ENCODE measurements at regions not wholly inside any gene's neighbourhood (a gene's known extent, or its start where the extent isn't known, plus 50 kb on each side); places are given as distances from the start of the nearest gene placed in this dataset.

GRCh38 chr6:14856177-14856576 lies 389.7 kb upstream of the JARID2 start:
- H3K27me3 ChIP-seq (ENCODE audit: insufficient read depth, low read length): no peaks in the 10 kb centered on the region
- TF ChIP-seq EZH2 (IDR thresholded peaks at IDR 0.05; ENCODE audit: insufficient read depth, low read length) (no peak), CTCF (IDR thresholded peaks at IDR 0.05; ENCODE audit: insufficient read depth, low read depth, low read length) (no peak)
- no peaks in the 10 kb centered on the region for H4K20me1 ChIP-seq (ENCODE audit: insufficient read depth, low read length)
- peaks cover 2% of the 10 kb centered on the region for H3K4me1 Mint-ChIP-seq (ENCODE audit: low read depth, unreplicated experiment)
- H3K79me2 ChIP-seq (ENCODE audit: insufficient read depth, low read length): no peaks in the 10 kb centered on the region
- H3K36me3 Mint-ChIP-seq (ENCODE audit: low read depth, unreplicated experiment): no peaks in the 10 kb centered on the region
- no peak overlapping the region for H2AFZ ChIP-seq (ENCODE audit: low read depth, low read length)
- no peak for FAIRE-seq
- no peaks in the 10 kb centered on the region for H3K9me3 Mint-ChIP-seq (ENCODE audit: unreplicated experiment)
- no peaks in the 10 kb centered on the region for H3K9me3 ChIP-seq (ENCODE audit: insufficient read depth, low read depth, low read length)
- H3K4me1 ChIP-seq (ENCODE audit: insufficient read depth, low read length): no peaks in the 10 kb centered on the region
- H3K27ac Mint-ChIP-seq (ENCODE audit: unreplicated experiment): no peak overlapping the region
- H3K36me3 ChIP-seq (ENCODE audit: insufficient read depth, low read length): no peaks in the 10 kb centered on the region
- H3K27ac ChIP-seq (ENCODE audit: low read depth, low read length): no peak overlapping the region
- H3K4me3 ChIP-seq (ENCODE audit: insufficient read depth, low read depth, low read length): no peak overlapping the region
- no peak overlapping the region for H3K9ac ChIP-seq (ENCODE audit: low read length)
- H3K4me2 ChIP-seq (ENCODE audit: low read length): no peak overlapping the region
- H3K27me3 Mint-ChIP-seq (ENCODE audit: low read depth, unreplicated experiment): peaks cover 3% of the 10 kb centered on the region
- H3K4me3 Mint-ChIP-seq (ENCODE audit: unreplicated experiment): no peak overlapping the region
- DNase-seq (ENCODE audit: low read depth): no peak

- no peak overlapping the region for H3K4me2 ChIP-seq (ENCODE audit: low read length)
- H3K9ac ChIP-seq (ENCODE audit: low read length): no peak overlapping the region
- no peak overlapping the region for H2AFZ ChIP-seq (ENCODE audit: low read depth, low read length)
- no peaks in the 10 kb centered on the region for H3K79me2 ChIP-seq (ENCODE audit: insufficient read depth, low read length)
- FAIRE-seq: no peak
- no peak overlapping the region for H3K4me3 ChIP-seq (ENCODE audit: insufficient read depth, low read depth, low read length)
- Mint-ChIP-seq H3K27ac (ENCODE audit: unreplicated experiment) (no peak overlapping the region), H3K9me3 (ENCODE audit: unreplicated experiment) (no peaks in the 10 kb centered on the region), H3K27me3 (ENCODE audit: low read depth, unreplicated experiment) (peaks cover 3% of the 10 kb centered on the region), H3K4me1 (ENCODE audit: low read depth, unreplicated experiment) (peaks cover 2% of the 10 kb centered on the region), H3K4me3 (ENCODE audit: unreplicated experiment) (no peak overlapping the region), H3K36me3 (ENCODE audit: low read depth, unreplicated experiment) (no peaks in the 10 kb centered on the region)
- no peaks in the 10 kb centered on the region for H3K9me3 ChIP-seq (ENCODE audit: insufficient read depth, low read depth, low read length)
- no peak overlapping the region for H3K27ac ChIP-seq (ENCODE audit: low read depth, low read length)
- no peaks in the 10 kb centered on the region for H3K27me3 ChIP-seq (ENCODE audit: insufficient read depth, low read length)
- H4K20me1 ChIP-seq (ENCODE audit: insufficient read depth, low read length): no peaks in the 10 kb centered on the region
- H3K4me1 ChIP-seq (ENCODE audit: insufficient read depth, low read length): no peaks in the 10 kb centered on the region
- no peak for DNase-seq (ENCODE audit: low read depth)
- TF ChIP-seq CTCF (IDR thresholded peaks at IDR 0.05; ENCODE audit: insufficient read depth, low read depth, low read length): no peak
- no peak for TF ChIP-seq EZH2 (IDR thresholded peaks at IDR 0.05; ENCODE audit: insufficient read depth, low read length)
- H3K36me3 ChIP-seq (ENCODE audit: insufficient read depth, low read length): no peaks in the 10 kb centered on the region
Measured at GRCh38 chr6:14857001-14857400, 388.9 kb upstream of the JARID2 start.

- H3K79me2 ChIP-seq (ENCODE audit: insufficient read depth, low read length): no peaks in the 10 kb centered on the region
- no peak overlapping the region for H3K4me2 ChIP-seq (ENCODE audit: low read length)
- H3K27me3 ChIP-seq (ENCODE audit: insufficient read depth, low read length): no peaks in the 10 kb centered on the region
- TF ChIP-seq CTCF (IDR thresholded peaks at IDR 0.05; ENCODE audit: insufficient read depth, low read depth, low read length): no peak
- TF ChIP-seq EZH2 (IDR thresholded peaks at IDR 0.05; ENCODE audit: insufficient read depth, low read length): no peak
- no peaks in the 10 kb centered on the region for H3K9me3 ChIP-seq (ENCODE audit: insufficient read depth, low read depth, low read length)
- Mint-ChIP-seq H3K4me3 (ENCODE audit: unreplicated experiment) (no peak overlapping the region), H3K4me1 (ENCODE audit: low read depth, unreplicated experiment) (peaks cover 2% of the 10 kb centered on the region), H3K36me3 (ENCODE audit: low read depth, unreplicated experiment) (no peaks in the 10 kb centered on the region), H3K9me3 (ENCODE audit: unreplicated experiment) (no peaks in the 10 kb centered on the region), H3K27ac (ENCODE audit: unreplicated experiment) (no peak overlapping the region), H3K27me3 (ENCODE audit: low read depth, unreplicated experiment) (peaks cover 3% of the 10 kb centered on the region)
- H3K9ac ChIP-seq (ENCODE audit: low read length): no peak overlapping the region
- DNase-seq (ENCODE audit: low read depth) (no peak), FAIRE-seq (no peak)
- no peaks in the 10 kb centered on the region for H4K20me1 ChIP-seq (ENCODE audit: insufficient read depth, low read length)
- no peaks in the 10 kb centered on the region for H3K4me1 ChIP-seq (ENCODE audit: insufficient read depth, low read length)
- no peak overlapping the region for H3K27ac ChIP-seq (ENCODE audit: low read depth, low read length)
- no peak overlapping the region for H2AFZ ChIP-seq (ENCODE audit: low read depth, low read length)
- H3K36me3 ChIP-seq (ENCODE audit: insufficient read depth, low read length): no peaks in the 10 kb centered on the region
- no peak overlapping the region for H3K4me3 ChIP-seq (ENCODE audit: insufficient read depth, low read depth, low read length)
Measured at GRCh38 chr6:14857501-14857900, 388.4 kb upstream of the JARID2 start.
